PC-3 (cell line): ENCODE measurements at regions not wholly inside any gene's neighbourhood (a gene's known extent, or its start where the extent isn't known, plus 50 kb on each side); places are given as distances from the start of the nearest gene placed in this dataset.
"Not testable (repeated sequence)": the region's sequence is repeated elsewhere in the genome, so short reads cannot be mapped to it uniquely, and the experiment has no call there.

Experiments
- ATAC-seq: fragments of 200-7000 bp; cut with Tn5 transposase; 2 replicates; pipeline ENCODE4 v1.9.1; 2020; ENCODE audit warnings: mild to moderate bottlenecking, moderate library complexity
- BruUV-seq: library from RNA; stranded (reverse); fragments of 400-500 nt; replicated peaks from 2 replicates; lab custom pipeline; 2021; lab: Mats Ljungman, UMichigan
- CTCF ChIA-PET: fragments of 300-600 bp; sonication (Branson Sonifier 250); formaldehyde crosslinking; loops from one replicate; lab custom pipeline; 2022; ENCODE audit warnings: antibody characterized with exemption; lab: Charles Lee
- POLR2A ChIA-PET: fragments of 300-600 bp; sonication (Branson Sonifier 250); formaldehyde crosslinking; loops from one replicate; lab custom pipeline; 2022; ENCODE audit warnings: antibody characterized with exemption; ENCODE audit not compliant: unreplicated experiment; lab: Charles Lee
- DNase-seq: peaks from one replicate; pipeline ENCODE4 v3.0.0-alpha.2; 2015
- H2AFZ ChIP-seq: fragments of 300-600 bp; sonication (generic); 2 replicates; pipeline ENCODE4 v1.6.0; 2016; ENCODE audit warnings: antibody characterized with exemption, low read length
- H3F3A ChIP-seq: fragments of 300-600 bp; sonication (generic); one replicate; pipeline ENCODE4 v1.6.0; 2017; ENCODE audit warnings: antibody characterized with exemption, low read length, control low read depth, mild to moderate bottlenecking; ENCODE audit not compliant: unreplicated experiment
- H3K27ac ChIP-seq: fragments of 300-600 bp; sonication (generic); 2 replicates; pipeline ENCODE4 v1.5.1; 2016; ENCODE audit warnings: mild to moderate bottlenecking, low read length
- H3K27me3 ChIP-seq: fragments of 300-600 bp; sonication (generic); 2 replicates; pipeline ENCODE4 v1.6.1; 2016; ENCODE audit warnings: low read length, mixed read lengths
- H3K36me3 ChIP-seq: fragments of 300-600 bp; sonication (generic); 2 replicates; pipeline ENCODE4 v1.6.1; 2016; ENCODE audit warnings: low read depth, mixed run types, low read length, mixed read lengths
- H3K4me1 ChIP-seq: fragments of 300-600 bp; sonication (generic); 2 replicates; pipeline ENCODE4 v1.5.1; 2016; ENCODE audit warnings: low read length; ENCODE audit not compliant: insufficient read depth
- H3K4me2 ChIP-seq: fragments of 300-600 bp; sonication (generic); 2 replicates; pipeline ENCODE4 v1.6.0; 2016; ENCODE audit warnings: low read length
- H3K4me3 ChIP-seq: fragments of 300-600 bp; sonication (generic); 2 replicates; pipeline ENCODE4 v1.5.1; 2016; ENCODE audit warnings: mild to moderate bottlenecking, low read length, mixed read lengths
- H3K79me2 ChIP-seq: fragments of 300-600 bp; sonication (generic); 2 replicates; pipeline ENCODE4 v1.6.1; 2017; ENCODE audit warnings: low read length, mixed read lengths
- H3K9ac ChIP-seq: fragments of 300-600 bp; sonication (generic); 2 replicates; pipeline ENCODE4 v1.6.0; 2016; ENCODE audit warnings: mild to moderate bottlenecking, low read length
- H3K9me2 ChIP-seq: fragments of 300-600 bp; sonication (generic); replicated peaks from 2 replicates; pipeline ENCODE4 v1.6.1; 2016; ENCODE audit warnings: mixed run types, low read length, mixed read lengths
- H3K9me3 ChIP-seq: fragments of 300-600 bp; sonication (generic); 2 replicates; pipeline ENCODE4 v1.6.1; 2016; ENCODE audit warnings: low read length, mixed read lengths
- H4K20me1 ChIP-seq: fragments of 300-600 bp; sonication (generic); 2 replicates; pipeline ENCODE4 v1.6.1; 2016; ENCODE audit warnings: low read length, mixed read lengths
- CTCF ChIP-seq: fragments of 300-600 bp; sonication (generic); conservative IDR thresholded peaks from 2 replicates; pipeline ENCODE4 v1.5.1; 2017; ENCODE audit warnings: antibody characterized with exemption, low read depth, mild to moderate bottlenecking, low read length
- EZH2 ChIP-seq: fragments of 300-600 bp; sonication (generic); IDR thresholded peaks from one replicate; pipeline ENCODE4 v1.6.1; 2017; ENCODE audit warnings: antibody characterized with exemption, mild to moderate bottlenecking, low read length; ENCODE audit not compliant: unreplicated experiment
- EZH2phosphoT487 ChIP-seq: fragments of 300-600 bp; sonication (generic); IDR thresholded peaks from 2 replicates; pipeline ENCODE4 v1.6.1; 2018; ENCODE audit warnings: mild to moderate bottlenecking, antibody characterized with exemption, low read length, borderline replicate concordance
- intact Hi-C: fragments of 100-400 bp; cut with micrococcal nuclease; formaldehyde crosslinking; loops from 2 replicates; pipeline ENCODE4 v1.9.0; 2023

- peak overlapping the region; percentile 6 for H3K27ac ChIP-seq
- ChIA-PET CTCF (interaction anchor here (0.6 to 0.8 kb wide), 3 partner anchors 73 to 312 kb away, joined by 3 to 7 read pairs (median 5); no protein-coding TSS in a partner anchor), POLR2A (interaction anchor here (0.7 kb wide), 1 partner anchor 92 kb away, joined by 6 read pairs; no protein-coding TSS in a partner anchor)
- intact Hi-C loops, result no loop called here
- no peak overlapping the region for H3K9ac ChIP-seq
- no peaks in the 10 kb centered on the region for H3K27me3 ChIP-seq
- no peaks in the 10 kb centered on the region for H3F3A ChIP-seq
- H3K9me2 ChIP-seq, result no peaks in the 10 kb centered on the region
- H3K79me2 ChIP-seq, result no peaks in the 10 kb centered on the region
- TF ChIP-seq EZH2 (no peak), CTCF (no peak), EZH2phosphoT487 (no peak)
- no peak overlapping the region for H2AFZ ChIP-seq
- no TSS peak for BruUV-seq
- H3K4me2 ChIP-seq, result no peak overlapping the region
- H3K4me3 ChIP-seq, result no peak overlapping the region
- no peaks in the 10 kb centered on the region for H4K20me1 ChIP-seq
- H3K36me3 ChIP-seq, result no peaks in the 10 kb centered on the region
- ATAC-seq (peak; percentile 76), DNase-seq (peak; percentile 89)
- peaks cover 13% of the 10 kb centered on the region for H3K4me1 ChIP-seq
- H3K9me3 ChIP-seq, result no peaks in the 10 kb centered on the region
Measured at GRCh38 chr14:54026671-54027070, 70.0 kb upstream of the BMP4 start.

GRCh38 chr14:54030996-54031395, 74.4 kb upstream of the BMP4 start:
- peaks cover 13% of the 10 kb centered on the region; the same call in 1 of the 2 replicates for H3K36me3 ChIP-seq
- POLR2A ChIA-PET, BruUV-seq, H3K27ac ChIP-seq, H3K4me3 ChIP-seq, H3K79me2 ChIP-seq, H3K9ac ChIP-seq, H3K9me2 ChIP-seq, DNase-seq, H3K4me1 ChIP-seq, H4K20me1 ChIP-seq, H3K27me3 ChIP-seq, H3F3A ChIP-seq, H3K4me2 ChIP-seq, ATAC-seq, intact Hi-C loops, H2AFZ ChIP-seq, CTCF ChIA-PET: not testable (repeated sequence)
- H3K9me3 ChIP-seq, result peaks cover 14% of the 10 kb centered on the region; the same call in 1 of the 2 replicates

DNA sequence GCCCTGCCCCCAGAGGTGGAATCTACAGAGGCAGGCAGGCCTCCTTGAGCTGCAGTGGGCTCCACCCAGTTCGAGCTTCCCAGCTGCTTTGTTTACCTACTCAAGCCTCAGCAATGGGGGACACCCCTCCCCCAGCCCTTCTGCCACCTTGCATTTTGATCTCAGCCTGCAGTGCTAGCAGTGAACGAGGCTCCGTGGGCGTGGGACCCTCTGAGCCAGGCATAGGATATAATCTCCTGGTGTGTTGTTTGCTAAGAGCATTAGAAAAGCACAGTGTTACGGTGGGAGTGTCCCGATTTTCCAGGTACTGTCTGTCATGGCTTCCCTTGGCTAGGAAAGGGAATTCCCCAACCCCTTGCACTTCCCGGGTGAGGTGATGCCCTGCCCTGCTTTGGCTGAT, 76.7 kb upstream of the BMP4 start:
- DNase-seq, H3K9ac ChIP-seq, intact Hi-C loops, H4K20me1 ChIP-seq, H3K4me3 ChIP-seq, H3K27me3 ChIP-seq, H3F3A ChIP-seq, BruUV-seq, H3K4me1 ChIP-seq, POLR2A ChIA-PET, H2AFZ ChIP-seq, ATAC-seq, H3K27ac ChIP-seq, H3K79me2 ChIP-seq, H3K9me2 ChIP-seq, H3K4me2 ChIP-seq, CTCF ChIA-PET: not testable (repeated sequence)
- peaks cover 14% of the 10 kb centered on the region; the same call in 1 of the 2 replicates for H3K9me3 ChIP-seq
- peaks cover 13% of the 10 kb centered on the region; the same call in 1 of the 2 replicates for H3K36me3 ChIP-seq

DNA sequence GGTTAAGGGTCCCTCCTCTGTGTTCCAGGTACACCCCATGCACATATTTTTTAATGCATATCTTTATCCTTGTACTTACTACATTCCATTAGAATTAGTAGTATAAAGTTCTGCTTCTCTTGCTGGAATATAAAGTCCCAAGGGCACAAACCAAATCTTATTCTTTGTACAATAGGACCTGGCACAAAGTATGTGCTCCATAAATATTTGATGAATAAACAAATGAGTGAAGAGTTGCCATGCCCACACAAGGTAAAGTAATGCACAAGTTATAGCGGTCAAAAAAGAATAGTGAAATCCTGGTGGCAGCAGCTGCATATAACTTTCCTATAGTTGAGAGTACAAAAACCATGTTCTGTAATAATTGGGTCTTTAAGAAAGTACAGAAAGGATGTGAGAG, 82.1 kb upstream of the BMP4 start:
- no TSS peak for BruUV-seq
- peaks cover 13% of the 10 kb centered on the region; the same call in 1 of the 2 replicates for H3K36me3 ChIP-seq
- H3K4me3 ChIP-seq, result no peak overlapping the region
- TF ChIP-seq EZH2phosphoT487 (no peak), CTCF (no peak), EZH2 (no peak)
- no peaks in the 10 kb centered on the region for H3F3A ChIP-seq
- no peaks in the 10 kb centered on the region for H4K20me1 ChIP-seq
- H3K9me2 ChIP-seq, result no peaks in the 10 kb centered on the region
- H3K4me2 ChIP-seq, result no peak overlapping the region
- peaks cover 14% of the 10 kb centered on the region; the same call in 1 of the 2 replicates for H3K9me3 ChIP-seq
- POLR2A ChIA-PET, result no interaction called here
- H3K27ac ChIP-seq, result no peak overlapping the region
- H3K79me2 ChIP-seq, result no peaks in the 10 kb centered on the region
- no peak overlapping the region for H3K9ac ChIP-seq
- CTCF ChIA-PET, result interaction anchor here (2.6 kb wide), 1 partner anchor 290 kb away, joined by 8 read pairs; no protein-coding TSS in a partner anchor
- ATAC-seq (peak; percentile 92), DNase-seq (peak; percentile 81)
- no peak overlapping the region for H2AFZ ChIP-seq
- intact Hi-C loops, result no loop called here
- peaks cover 32% of the 10 kb centered on the region for H3K4me1 ChIP-seq
- H3K27me3 ChIP-seq, result no peaks in the 10 kb centered on the region
